B cell (primary cell): ENCODE measurements at regions not wholly inside any gene's neighbourhood (a gene's known extent, or its start where the extent isn't known, plus 50 kb on each side); places are given as distances from the start of the nearest gene placed in this dataset.

Source experiments
- ATAC-seq: fragments of 200-7000 bp; cut with Tn5 transposase; one replicate; pipeline ENCODE4 v1.10.0; 2021; ENCODE audit warnings: low read depth, mild to moderate bottlenecking, moderate number of reproducible peaks, moderate library complexity
- CTCF ChIA-PET: fragments of 350-600 bp; sonication (Branson Sonifier 250); formaldehyde crosslinking; loops from one replicate; lab custom pipeline; 2021; ENCODE audit warnings: antibody characterized with exemption, inconsistent platforms; lab: Charles Lee
- POLR2A ChIA-PET: fragments of 350-600 bp; sonication (Branson Sonifier 250); formaldehyde crosslinking; loops from one replicate; lab custom pipeline; 2021; ENCODE audit warnings: antibody characterized with exemption; lab: Charles Lee
- DNase-seq: peaks from one replicate; pipeline ENCODE4 v3.0.0; 2013
- H2AFZ ChIP-seq: 2 replicates; pipeline ENCODE4 v1.6.1; 2012; ENCODE audit warnings: mild to moderate bottlenecking, low read depth, low read length; ENCODE audit not compliant: insufficient read depth, poor library complexity, severe bottlenecking
- H3K27ac ChIP-seq, 2 donors: 1 replicate in 1 of 2; 2 replicates in 1 of 2; pipeline ENCODE4 v1.5.1; 2012 to 2013; ENCODE audit warnings: low read length in 2 of 2, mild to moderate bottlenecking in 2 of 2, moderate library complexity in 1 of 2
- H3K27me3 ChIP-seq, 4 experiments: fragments of 200-600 bp in 1 of 4; sonication (generic) in 1 of 4; replicated peaks in 1 of 4; 1 replicate in 2 of 4; 2 replicates in 2 of 4; pipeline versions ENCODE4 v1.6.1 to v1.7.0; 2013 to 2016; ENCODE audit warnings: low read length in 3 of 4, mild to moderate bottlenecking in 2 of 4, mixed read lengths in 1 of 4, moderate library complexity in 1 of 4; ENCODE audit not compliant: insufficient read depth in 4 of 4, control insufficient read depth in 3 of 4; ENCODE audit errors: control extremely low read depth in 1 of 4
- H3K36me3 ChIP-seq, 2 experiments: replicated peaks in 1 of 2; 1 replicate in 1 of 2; 2 replicates in 1 of 2; pipeline versions ENCODE4 v1.6.1 to v1.7.1; 2013; ENCODE audit warnings: low read length in 1 of 2; ENCODE audit not compliant: insufficient read depth in 2 of 2, control insufficient read depth in 1 of 2; ENCODE audit errors: control extremely low read depth in 1 of 2, extremely low read depth in 1 of 2
- H3K4me1 ChIP-seq, 2 donors: fragments of 200-600 bp in 1 of 2; sonication (generic) in 1 of 2; 1 replicate in 1 of 2; 2 replicates in 1 of 2; pipeline versions ENCODE4 v1.5.1 to v1.6.1; 2013 to 2017; ENCODE audit warnings: low read length in 2 of 2; ENCODE audit not compliant: control insufficient read depth in 2 of 2, insufficient read depth in 2 of 2
- H3K4me2 ChIP-seq: replicated peaks from 2 replicates; pipeline ENCODE3; 2012; ENCODE audit warnings: mild to moderate bottlenecking, low read depth, low read length; ENCODE audit not compliant: poor library complexity, severe bottlenecking
- H3K4me3 ChIP-seq, 5 experiments: fragments of 200-600 bp in 1 of 5; sonication (generic) in 1 of 5; 1 replicate in 3 of 5; 2 replicates in 2 of 5; pipeline versions ENCODE4 v1.5.1 to v1.7.0; 2011 to 2016; ENCODE audit warnings: low read length in 4 of 5, mild to moderate bottlenecking in 4 of 5, low read depth in 2 of 5, control low read depth in 1 of 5, moderate library complexity in 1 of 5; ENCODE audit not compliant: insufficient read depth in 1 of 5; ENCODE audit errors: control extremely low read depth in 1 of 5, extremely low read depth in 1 of 5
- H3K79me2 ChIP-seq: fragments of 200-600 bp; sonication (generic); one replicate; pipeline ENCODE4 v1.6.0; 2016; ENCODE audit warnings: low read length; ENCODE audit not compliant: control insufficient read depth, insufficient read depth
- H3K9ac ChIP-seq: fragments of 200-600 bp; sonication (generic); 2 replicates; pipeline ENCODE4 v1.6.1; 2017; ENCODE audit warnings: mild to moderate bottlenecking, low read length, moderate library complexity
- H3K9me3 ChIP-seq, 3 donors: one replicate each; pipeline versions ENCODE4 v1.6.1 to v1.7.1; 2013; ENCODE audit warnings: low read length in 2 of 3; ENCODE audit not compliant: control insufficient read depth in 2 of 3, insufficient read depth in 1 of 3; ENCODE audit errors: control extremely low read depth in 1 of 3
- H4K20me1 ChIP-seq: 2 replicates; pipeline ENCODE4 v1.6.0; 2012; ENCODE audit warnings: mild to moderate bottlenecking, low read length; ENCODE audit not compliant: insufficient read depth, control insufficient read depth, poor library complexity, severe bottlenecking
- H3K27ac Mint-ChIP-seq: one replicate; pipeline ENCODE4 v1.8.0; 2021; ENCODE audit warnings: mixed read lengths
- H3K27me3 Mint-ChIP-seq: one replicate; pipeline ENCODE4 v1.8.0; 2021; ENCODE audit warnings: mixed read lengths
- H3K4me1 Mint-ChIP-seq: one replicate; pipeline ENCODE4 v1.8.0; 2021; ENCODE audit warnings: mixed read lengths
- H3K4me3 Mint-ChIP-seq: one replicate; pipeline ENCODE4 v1.8.0; 2021; ENCODE audit warnings: mixed read lengths
- H3K9me3 Mint-ChIP-seq: one replicate; pipeline ENCODE4 v1.8.0; 2022; ENCODE audit warnings: mixed read lengths; ENCODE audit not compliant: insufficient read depth
- CTCF ChIP-seq: fragments of 200-600 bp; IDR thresholded peaks from one replicate; pipeline ENCODE4 v1.8.0; 2022; ENCODE audit warnings: antibody characterized with exemption, mild to moderate bottlenecking
- EZH2 ChIP-seq: IDR thresholded peaks from 2 replicates; pipeline ENCODE4 v1.6.1; 2012; ENCODE audit warnings: borderline replicate concordance, low read depth, mild to moderate bottlenecking, moderate library complexity, low read length; ENCODE audit not compliant: insufficient read depth, poor library complexity, severe bottlenecking
- WGBS: methylation state at CpG from one replicate; pipeline ENCODE4 v1.1.5; 2013; ENCODE audit warnings: missing lambda C conversion rate; ENCODE audit not compliant: insufficient coverage; 5-methylcytosine and 5-hydroxymethylcytosine counted together
- intact Hi-C: fragments of 100-400 bp; cut with micrococcal nuclease; formaldehyde crosslinking; loops from one replicate; pipeline ENCODE4 v1.10.0; 2022

- TF ChIP-seq CTCF (no peak), EZH2 (no peak)
- no CpG with 5 or more reads among the region's 1 CpG for WGBS
- Histone ChIP-seq H3K79me2 (no peaks in the 10 kb centered on the region), H3K27ac (no peak overlapping the region), H3K9ac (no peak overlapping the region), H4K20me1 (no peaks in the 10 kb centered on the region), H3K9me3 (peaks cover 0 to 1% (median 0%) of the 10 kb centered on the region in 3 donors), H3K4me1 (no peaks in the 10 kb centered on the region), H3K27me3 (no peaks in the 10 kb centered on the region), H3K36me3 (no peaks in the 10 kb centered on the region), H2AFZ (no peak overlapping the region), H3K4me2 (no peak overlapping the region), H3K4me3 (no peak overlapping the region)
- H3K4me3 Mint-ChIP-seq = no peak overlapping the region
- H3K27ac Mint-ChIP-seq = no peak overlapping the region
- POLR2A ChIA-PET = no interaction called here
- no peak for ATAC-seq
- CTCF ChIA-PET = no interaction called here
- DNase-seq = no peak
- intact Hi-C loops = no loop called here
- no peaks in the 10 kb centered on the region for H3K4me1 Mint-ChIP-seq
- H3K27me3 Mint-ChIP-seq = peaks cover 4% of the 10 kb centered on the region
- H3K9me3 Mint-ChIP-seq = no peaks in the 10 kb centered on the region
Observed at GRCh38 chr5:101084353-101084752, 181.3 kb upstream of the ST8SIA4 start.

DNA sequence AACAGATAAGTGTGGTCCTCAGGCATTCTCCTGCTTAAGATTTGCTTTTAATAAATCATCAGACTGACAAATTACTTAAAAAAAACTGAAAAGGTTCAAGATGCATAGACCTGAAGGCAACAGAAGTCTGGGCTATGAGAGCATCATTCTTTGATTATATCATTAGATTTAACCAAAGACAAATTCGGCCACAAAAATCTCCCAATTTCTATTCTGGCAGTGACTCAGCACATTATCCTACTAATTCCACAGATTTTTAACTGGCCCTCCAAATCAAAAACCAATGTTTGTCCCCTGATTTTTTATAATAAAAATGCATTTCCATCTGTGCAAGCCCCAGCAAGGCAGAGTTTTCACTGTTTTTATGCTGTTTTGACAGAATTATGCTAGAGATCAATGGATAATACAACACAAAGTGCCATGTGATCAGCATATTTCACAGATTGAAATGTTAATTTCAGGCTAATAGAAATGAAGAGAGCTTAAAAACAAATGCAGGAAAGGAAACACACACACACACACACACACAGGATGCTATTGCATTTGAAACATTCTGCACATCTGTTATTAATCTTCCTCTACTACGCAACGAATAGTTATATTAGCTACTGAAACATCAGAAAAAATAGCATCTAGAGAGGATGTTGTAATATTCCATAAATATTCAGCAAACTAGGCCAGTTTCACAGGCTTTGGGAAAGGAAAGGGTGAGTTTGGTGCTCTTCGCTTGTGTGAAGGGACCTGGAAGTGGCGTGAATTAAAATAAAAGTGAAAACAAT is 177.6 kb upstream of the ST8SIA4 start:
- CTCF ChIA-PET = no interaction called here
- WGBS = 100% methylated on average over 1 of the region's 5 CpGs

More for the DNA sequence above, 177.6 kb upstream of the ST8SIA4 start:
- Mint-ChIP-seq H3K27me3 (peaks cover 15% of the 10 kb centered on the region), H3K27ac (no peak overlapping the region), H3K9me3 (no peaks in the 10 kb centered on the region), H3K4me3 (no peak overlapping the region), H3K4me1 (no peaks in the 10 kb centered on the region)
- Histone ChIP-seq H3K36me3 (no peaks in the 10 kb centered on the region), H3K4me2 (no peak overlapping the region), H3K27me3 (peaks cover 0 to 4% (median 0%) of the 10 kb centered on the region in 4 experiments), H4K20me1 (no peaks in the 10 kb centered on the region), H3K9ac (no peak overlapping the region), H3K4me1 (no peaks in the 10 kb centered on the region), H3K79me2 (no peaks in the 10 kb centered on the region), H3K4me3 (no peak overlapping the region), H2AFZ (no peak overlapping the region), H3K9me3 (peaks cover 0 to 1% (median 0%) of the 10 kb centered on the region in 3 donors), H3K27ac (no peak overlapping the region)
- no peak for TF ChIP-seq CTCF
- TF ChIP-seq EZH2 = no peak
- no peak for ATAC-seq
- DNase-seq = no peak
- POLR2A ChIA-PET = no interaction called here
- intact Hi-C loops = no loop called here
